ENCODE measurements at regions not wholly inside any gene's neighbourhood (a gene's known extent, or its start where the extent isn't known, plus 50 kb on each side); places are given as distances from the start of the nearest gene placed in this dataset.

DNA sequence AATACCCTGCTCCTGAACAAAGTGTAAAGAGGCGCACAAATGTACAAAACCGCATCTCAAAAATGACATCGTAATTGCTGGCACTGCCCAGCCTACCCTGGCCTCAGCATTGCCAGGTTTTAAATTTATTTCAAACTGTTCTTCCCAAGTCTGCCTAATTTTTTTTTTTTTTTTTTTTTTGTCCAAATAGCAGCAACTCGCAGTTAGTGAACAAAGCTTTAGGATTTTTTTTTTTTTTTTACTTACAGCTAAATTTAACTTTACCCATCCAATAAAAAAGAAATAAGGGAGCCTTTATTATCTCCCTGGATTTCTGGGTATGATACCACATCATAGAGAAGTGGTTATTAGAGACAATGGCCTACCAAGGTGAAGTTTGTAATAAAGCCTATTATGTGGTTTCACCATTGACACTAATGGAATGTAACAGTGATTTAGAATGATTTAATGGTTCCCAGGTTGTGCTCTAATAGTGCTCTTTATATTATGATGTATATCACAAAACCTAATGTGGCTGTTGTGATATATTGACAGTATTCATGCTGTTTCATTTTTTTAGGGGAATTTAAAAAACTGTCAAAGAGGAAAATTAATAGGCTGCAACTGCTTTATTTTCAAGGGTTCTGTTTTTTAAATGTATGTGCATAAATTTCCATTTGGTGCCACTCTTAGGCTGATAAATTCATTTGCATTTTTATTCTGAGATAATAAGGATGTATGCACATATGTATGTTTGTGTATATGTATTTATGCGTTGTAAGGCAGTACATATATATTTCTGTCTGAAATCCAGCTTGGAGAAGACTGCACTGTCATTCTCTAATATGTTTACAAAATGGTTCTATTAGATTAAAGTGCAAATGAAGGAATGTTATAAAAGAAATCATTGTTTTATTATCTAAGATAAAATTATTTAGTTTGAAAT, 309.0 kb downstream of the TFEC start:
- H3K27me3 ChIP-seq (replicated peaks in 1 of 4; ENCODE audit: control extremely low read depth in 1 of 4, control insufficient read depth in 3 of 4, insufficient read depth in 4 of 4, low read length in 3 of 4) = no peaks in the 10 kb centered on the region
- Mint-ChIP-seq H3K9me3 (ENCODE audit: insufficient read depth) (no peaks in the 10 kb centered on the region), H3K4me3 (no peak overlapping the region), H3K27me3 (no peaks in the 10 kb centered on the region), H3K4me1 (no peaks in the 10 kb centered on the region), H3K27ac (no peak overlapping the region)
- no peak overlapping the region for H3K4me3 ChIP-seq (ENCODE audit: control extremely low read depth in 1 of 5, extremely low read depth in 1 of 5, insufficient read depth in 1 of 5, low read depth in 2 of 5, low read length in 4 of 5)
- 85% methylated on average over 3 of the region's 5 CpGs for WGBS (ENCODE audit: insufficient coverage)
- H4K20me1 ChIP-seq (ENCODE audit: control insufficient read depth, insufficient read depth, low read length, poor library complexity, severe bottlenecking) = no peaks in the 10 kb centered on the region
- H3K9ac ChIP-seq (ENCODE audit: low read length) = no peak overlapping the region
- DNase-seq (no peak), ATAC-seq (ENCODE audit: low read depth) (no peak)
- H3K4me1 ChIP-seq (ENCODE audit: control insufficient read depth in 2 of 2, insufficient read depth in 2 of 2, low read length in 2 of 2) = no peaks in the 10 kb centered on the region
- no peaks in the 10 kb centered on the region for H3K36me3 ChIP-seq (replicated peaks in 1 of 2; ENCODE audit: control extremely low read depth in 1 of 2, control insufficient read depth in 1 of 2, extremely low read depth in 1 of 2, insufficient read depth in 2 of 2, low read length in 1 of 2)
- H3K4me2 ChIP-seq (replicated peaks; ENCODE audit: low read depth, low read length, poor library complexity, severe bottlenecking) = no peak overlapping the region
- H2AFZ ChIP-seq (ENCODE audit: insufficient read depth, low read depth, low read length, poor library complexity, severe bottlenecking) = no peak overlapping the region
- CTCF ChIA-PET = no interaction called here
- H3K27ac ChIP-seq (ENCODE audit: low read length in 2 of 2) = no peak overlapping the region
- intact Hi-C loops (cut with micrococcal nuclease) = no loop called here
- POLR2A ChIA-PET = no interaction called here
- no peaks in the 10 kb centered on the region for H3K9me3 ChIP-seq (ENCODE audit: control extremely low read depth in 1 of 3, control insufficient read depth in 2 of 3, insufficient read depth in 1 of 3, low read length in 2 of 3)
- H3K79me2 ChIP-seq (ENCODE audit: control insufficient read depth, insufficient read depth, low read length) = no peaks in the 10 kb centered on the region
- TF ChIP-seq EZH2 (IDR thresholded peaks at IDR 0.05; ENCODE audit: borderline replicate concordance, insufficient read depth, low read depth, low read length, poor library complexity, severe bottlenecking) = no peak
- no peak for TF ChIP-seq CTCF (IDR thresholded peaks at IDR 0.05)

- Mint-ChIP-seq H3K4me3 (no peak overlapping the region), H3K27ac (no peak overlapping the region), H3K4me1 (no peaks in the 10 kb centered on the region), H3K9me3 (ENCODE audit: insufficient read depth) (no peaks in the 10 kb centered on the region), H3K27me3 (no peaks in the 10 kb centered on the region)
- Histone ChIP-seq H3K4me2 (replicated peaks; ENCODE audit: low read depth, low read length, poor library complexity, severe bottlenecking) (no peak overlapping the region), H3K79me2 (ENCODE audit: control insufficient read depth, insufficient read depth, low read length) (no peaks in the 10 kb centered on the region), H3K27ac (ENCODE audit: low read length in 2 of 2) (no peak overlapping the region), H3K4me1 (ENCODE audit: control insufficient read depth in 2 of 2, insufficient read depth in 2 of 2, low read length in 2 of 2) (no peaks in the 10 kb centered on the region), H3K9me3 (ENCODE audit: control extremely low read depth in 1 of 3, control insufficient read depth in 2 of 3, insufficient read depth in 1 of 3, low read length in 2 of 3) (no peaks in the 10 kb centered on the region), H3K9ac (ENCODE audit: low read length) (no peak overlapping the region), H2AFZ (ENCODE audit: insufficient read depth, low read depth, low read length, poor library complexity, severe bottlenecking) (no peak overlapping the region), H3K36me3 (replicated peaks in 1 of 2; ENCODE audit: control extremely low read depth in 1 of 2, control insufficient read depth in 1 of 2, extremely low read depth in 1 of 2, insufficient read depth in 2 of 2, low read length in 1 of 2) (no peaks in the 10 kb centered on the region), H3K4me3 (ENCODE audit: control extremely low read depth in 1 of 5, extremely low read depth in 1 of 5, insufficient read depth in 1 of 5, low read depth in 2 of 5, low read length in 4 of 5) (no peak overlapping the region), H3K27me3 (replicated peaks in 1 of 4; ENCODE audit: control extremely low read depth in 1 of 4, control insufficient read depth in 3 of 4, insufficient read depth in 4 of 4, low read length in 3 of 4) (no peaks in the 10 kb centered on the region), H4K20me1 (ENCODE audit: control insufficient read depth, insufficient read depth, low read length, poor library complexity, severe bottlenecking) (no peaks in the 10 kb centered on the region)
- intact Hi-C loops (cut with micrococcal nuclease) = no loop called here
- TF ChIP-seq CTCF (IDR thresholded peaks at IDR 0.05) (no peak), EZH2 (IDR thresholded peaks at IDR 0.05; ENCODE audit: borderline replicate concordance, insufficient read depth, low read depth, low read length, poor library complexity, severe bottlenecking) (no peak)
- ATAC-seq (ENCODE audit: low read depth) (no peak), DNase-seq (no peak)
- ChIA-PET CTCF (interaction anchor here (0.8 kb wide), 1 partner anchor 12 kb away, joined by 3 read pairs; no protein-coding TSS in a partner anchor), POLR2A (no interaction called here)
- 89% methylated on average over 3 of the region's 5 CpGs for WGBS (ENCODE audit: insufficient coverage)
These were observed 310.6 kb downstream of the TFEC start for GRCh38 chr7:115719963-115720362.
